ENCODE measurements at regions not wholly inside any gene's neighbourhood (a gene's known extent, or its start where the extent isn't known, plus 50 kb on each side); places are given as distances from the start of the nearest gene placed in this dataset.

GRCh38 chr5:2196416-2196815 is 313.7 kb upstream of the IRX4 start:
- Histone ChIP-seq H3K4me1 (no peaks in the 10 kb centered on the region), H3K27ac (no peak overlapping the region), H3K4me3 (no peak overlapping the region), H3K9me3 (no peaks in the 10 kb centered on the region), H3K27me3 (peaks cover 4 to 6% (median 5%) of the 10 kb centered on the region in 3 donors), H3K36me3 (no peaks in the 10 kb centered on the region)
- in situ Hi-C loops (cut with MboI; ENCODE audit: low sequenced_read_pairs in 4 of 4) (no loop called here), intact Hi-C loops (cut with DNase I; ENCODE audit: low total_unique reads) (no loop called here)
- no peak for ATAC-seq
- TF ChIP-seq CTCF (IDR thresholded peaks at IDR 0.05 in 4 of 5, conservative IDR thresholded peaks at IDR 0.05 in 1 of 5): no peak
- TF ChIP-seq POLR2A (IDR thresholded peaks at IDR 0.05): no peak
- DNase-seq: no peak

GRCh38 chr5:2194949-2195348 is 312.2 kb upstream of the IRX4 start:
- H3K4me3 ChIP-seq: no peak overlapping the region
- intact Hi-C loops (cut with DNase I; ENCODE audit: low total_unique reads): no loop called here
- no peak for TF ChIP-seq POLR2A (IDR thresholded peaks at IDR 0.05)
- no peak for TF ChIP-seq CTCF (IDR thresholded peaks at IDR 0.05 in 4 of 5, conservative IDR thresholded peaks at IDR 0.05 in 1 of 5)
- DNase-seq (no peak), ATAC-seq (no peak)
- no peaks in the 10 kb centered on the region for H3K9me3 ChIP-seq
- no peaks in the 10 kb centered on the region for H3K4me1 ChIP-seq
- peaks cover 4 to 6% (median 5%) of the 10 kb centered on the region in 3 donors for H3K27me3 ChIP-seq
- in situ Hi-C loops (cut with MboI; ENCODE audit: low sequenced_read_pairs in 4 of 4): no loop called here
- no peak overlapping the region for H3K27ac ChIP-seq
- H3K36me3 ChIP-seq: no peaks in the 10 kb centered on the region

- Histone ChIP-seq H3K27me3 (peaks cover 4 to 6% (median 5%) of the 10 kb centered on the region in 3 donors), H3K4me1 (no peaks in the 10 kb centered on the region), H3K9me3 (no peaks in the 10 kb centered on the region), H3K36me3 (no peaks in the 10 kb centered on the region), H3K27ac (no peak overlapping the region), H3K4me3 (no peak overlapping the region)
- ATAC-seq (no peak), DNase-seq (no peak)
- intact Hi-C loops (cut with DNase I; ENCODE audit: low total_unique reads): no loop called here
- TF ChIP-seq CTCF (IDR thresholded peaks at IDR 0.05 in 4 of 5, conservative IDR thresholded peaks at IDR 0.05 in 1 of 5) (no peak), POLR2A (IDR thresholded peaks at IDR 0.05) (no peak)
- in situ Hi-C loops (cut with MboI; ENCODE audit: low sequenced_read_pairs in 4 of 4): no loop called here
These were observed 311.5 kb upstream of the IRX4 start for GRCh38 chr5:2194236-2194555.

- in situ Hi-C loops (cut with MboI; ENCODE audit: low sequenced_read_pairs in 4 of 4) (no loop called here), intact Hi-C loops (cut with DNase I; ENCODE audit: low total_unique reads) (no loop called here)
- H3K4me1 ChIP-seq: no peaks in the 10 kb centered on the region
- no peak for ATAC-seq
- no peaks in the 10 kb centered on the region for H3K9me3 ChIP-seq
- DNase-seq: no peak
- peaks cover 3 to 5% (median 4%) of the 10 kb centered on the region in 3 donors for H3K27me3 ChIP-seq
- H3K4me3 ChIP-seq: no peak overlapping the region
- TF ChIP-seq CTCF (IDR thresholded peaks at IDR 0.05 in 4 of 5, conservative IDR thresholded peaks at IDR 0.05 in 1 of 5) (no peak), POLR2A (IDR thresholded peaks at IDR 0.05) (no peak)
- H3K27ac ChIP-seq: no peak overlapping the region
- no peaks in the 10 kb centered on the region for H3K36me3 ChIP-seq
These were observed 311.0 kb upstream of the IRX4 start for GRCh38 chr5:2193542-2194235.

- intact Hi-C loops (cut with DNase I; ENCODE audit: low total_unique reads): no loop called here
- no peak overlapping the region for H3K27ac ChIP-seq
- H3K36me3 ChIP-seq: no peaks in the 10 kb centered on the region
- H3K4me1 ChIP-seq: no peaks in the 10 kb centered on the region
- ATAC-seq (no peak), DNase-seq (no peak)
- TF ChIP-seq CTCF (IDR thresholded peaks at IDR 0.05 in 4 of 5, conservative IDR thresholded peaks at IDR 0.05 in 1 of 5) (no peak), POLR2A (IDR thresholded peaks at IDR 0.05) (no peak)
- no peak overlapping the region for H3K4me3 ChIP-seq
- no peaks in the 10 kb centered on the region for H3K9me3 ChIP-seq
- H3K27me3 ChIP-seq: peaks cover 2 to 5% (median 4%) of the 10 kb centered on the region in 3 donors
- in situ Hi-C loops (cut with MboI; ENCODE audit: low sequenced_read_pairs in 4 of 4): no loop called here
These were observed 310.4 kb upstream of the IRX4 start for GRCh38 chr5:2193142-2193541.
